NCI-H524 treated with DMSO at 0.1 percent for 48 hours (cell line): ENCODE measurements at regions not wholly inside any gene's neighbourhood (a gene's known extent, or its start where the extent isn't known, plus 50 kb on each side); places are given as distances from the start of the nearest gene placed in this dataset.

Experiments used
- DNase-seq: peaks from one replicate; lab custom pipeline; 2025; lab: John Stamatoyannopoulos, UW

DNA sequence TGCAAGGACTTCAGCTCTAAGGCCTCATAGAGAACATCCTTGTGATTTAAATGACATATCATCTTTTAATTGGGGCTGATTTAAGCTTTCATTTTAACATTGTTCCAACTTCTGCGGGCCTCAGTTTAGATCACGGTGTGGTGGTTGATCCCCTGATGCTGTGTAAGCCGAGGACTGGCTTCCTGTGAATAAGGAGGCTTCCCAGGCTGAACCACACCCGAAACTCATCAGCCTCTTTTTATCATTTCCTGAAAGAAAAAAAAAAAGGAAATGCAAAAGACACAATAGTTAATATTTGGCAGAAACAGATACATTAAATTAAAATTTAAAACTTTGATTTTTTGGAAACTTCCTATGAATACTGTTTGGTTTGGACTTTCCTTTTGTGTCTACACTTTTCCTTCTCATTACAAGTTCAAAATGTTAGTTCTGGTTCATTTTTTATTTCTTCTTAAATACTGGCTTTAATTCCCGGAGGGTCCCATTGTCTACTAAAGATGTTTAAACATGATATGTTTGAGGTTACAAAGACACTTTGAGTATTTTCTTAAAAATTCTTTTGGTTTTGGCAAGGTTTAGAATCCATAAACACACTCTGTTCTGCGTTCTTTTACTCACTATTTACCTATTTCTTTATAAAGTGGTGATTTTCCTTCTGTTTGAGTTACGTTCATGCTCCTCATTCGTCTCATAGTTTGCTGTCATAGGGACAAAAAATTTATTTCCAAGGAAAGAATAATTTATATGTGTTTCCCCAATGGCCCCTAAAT, 230.0 kb upstream of the SULF2 start:
- no peak for DNase-seq

DNA sequence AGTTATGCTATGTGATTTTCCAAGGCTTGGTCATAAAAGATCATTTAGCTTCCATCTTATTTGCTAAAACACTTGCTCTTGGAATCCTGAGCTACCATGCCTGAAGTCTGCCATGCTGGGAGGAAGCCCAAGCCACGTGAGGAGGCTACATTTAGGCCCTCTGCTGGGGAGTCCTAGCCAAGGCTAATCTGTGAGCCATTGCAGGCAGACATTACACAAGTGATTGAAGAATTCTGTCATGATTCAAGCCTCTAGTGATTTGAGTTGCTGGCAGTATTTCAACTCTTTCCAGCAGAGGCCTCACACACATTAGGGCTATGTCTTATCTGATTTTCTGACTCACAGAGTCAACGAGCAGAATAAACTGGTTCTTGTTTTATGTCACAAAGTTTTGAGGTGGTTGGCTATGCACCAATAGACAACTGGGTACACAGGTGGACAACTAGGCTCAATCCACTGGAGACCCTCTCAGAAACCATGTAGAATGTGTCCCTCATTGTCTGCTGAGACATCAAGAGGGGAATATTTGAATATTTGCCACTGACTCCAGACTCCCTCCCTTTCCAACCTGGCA, 227.2 kb upstream of the SULF2 start:
- DNase-seq = no peak

DNA sequence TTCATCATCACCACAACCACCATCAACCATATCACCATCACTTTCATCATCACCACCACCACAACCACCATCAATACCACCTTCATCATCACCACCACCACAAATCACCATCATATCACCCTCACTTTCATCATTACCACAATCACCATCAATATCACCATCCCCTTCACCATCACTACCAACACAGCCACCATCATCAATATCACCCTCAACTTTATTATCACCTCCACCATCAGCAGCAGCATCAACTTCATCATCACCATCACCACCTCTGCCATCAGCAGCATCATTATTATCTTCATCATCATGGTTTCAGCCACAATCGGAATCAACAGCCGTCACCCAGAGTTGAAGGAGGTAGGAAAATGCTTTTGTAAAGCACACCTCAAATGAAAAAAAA, 225.7 kb upstream of the SULF2 start:
- no peak for DNase-seq

DNA sequence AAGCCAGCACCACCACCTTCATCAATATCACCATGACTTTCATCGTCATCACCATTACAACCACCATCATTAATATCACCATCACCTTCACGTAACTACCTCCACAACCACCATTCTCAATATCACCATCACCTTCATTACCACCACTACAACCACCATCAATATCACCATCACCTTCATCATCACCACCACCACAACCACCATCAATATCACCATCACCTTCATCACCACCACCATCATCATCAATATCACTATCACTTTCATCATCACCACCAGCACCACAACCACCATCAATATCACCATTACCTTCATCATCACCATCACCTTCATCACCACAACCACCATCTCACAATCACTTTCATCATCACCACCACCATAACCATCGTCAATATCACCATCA, 225.3 kb upstream of the SULF2 start:
- no peak for DNase-seq

DNA sequence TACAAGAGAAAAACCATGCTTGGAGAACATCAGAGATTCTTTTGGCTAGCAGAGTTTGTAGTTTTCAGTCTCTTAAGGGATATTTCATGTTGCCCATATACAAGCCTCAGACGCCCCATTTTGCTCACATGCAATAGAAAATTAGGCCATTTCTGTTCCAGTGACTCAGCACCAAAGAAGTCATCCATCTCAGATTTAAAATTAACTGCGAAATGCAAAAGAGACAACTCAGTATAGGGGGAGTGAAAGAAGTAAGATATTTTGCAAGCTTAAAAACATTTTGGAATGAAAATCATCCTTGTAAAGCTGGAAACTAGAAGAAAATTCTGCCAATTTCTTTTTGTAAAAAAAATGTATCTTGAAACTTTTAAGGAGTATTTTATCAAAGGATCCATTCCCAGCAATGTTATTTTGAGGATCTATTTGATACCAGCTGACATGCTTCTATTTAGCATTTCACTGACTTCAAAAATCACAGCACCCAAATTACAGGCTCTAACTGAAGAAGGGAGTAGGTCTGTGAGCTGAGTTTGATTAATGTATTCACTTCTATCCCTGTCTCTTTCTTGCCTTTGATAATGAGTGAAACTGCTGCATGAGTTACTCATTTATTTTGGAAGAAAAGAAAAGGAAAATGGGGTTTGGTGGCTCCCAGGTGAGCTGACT, 223.7 kb upstream of the SULF2 start:
- no peak for DNase-seq

DNA sequence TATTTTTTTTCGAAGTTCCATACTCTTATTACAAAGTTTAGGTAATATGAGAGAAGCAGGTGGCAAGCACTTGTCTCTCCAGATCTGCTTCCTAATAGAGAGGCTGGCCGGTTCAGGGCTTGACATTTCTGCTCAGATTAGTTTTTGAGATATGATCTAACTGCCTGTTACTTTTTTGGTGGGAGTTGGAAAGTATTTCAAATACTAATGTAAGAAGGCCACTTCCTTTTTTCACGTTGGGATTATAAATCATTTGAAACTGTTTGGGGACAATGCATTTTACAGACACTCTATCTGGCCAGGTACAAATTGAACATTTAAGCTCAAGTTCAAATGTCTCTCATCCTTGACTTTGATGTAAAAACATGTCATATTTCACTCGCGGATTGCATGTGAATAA, 222.1 kb upstream of the SULF2 start:
- no peak for DNase-seq

DNA sequence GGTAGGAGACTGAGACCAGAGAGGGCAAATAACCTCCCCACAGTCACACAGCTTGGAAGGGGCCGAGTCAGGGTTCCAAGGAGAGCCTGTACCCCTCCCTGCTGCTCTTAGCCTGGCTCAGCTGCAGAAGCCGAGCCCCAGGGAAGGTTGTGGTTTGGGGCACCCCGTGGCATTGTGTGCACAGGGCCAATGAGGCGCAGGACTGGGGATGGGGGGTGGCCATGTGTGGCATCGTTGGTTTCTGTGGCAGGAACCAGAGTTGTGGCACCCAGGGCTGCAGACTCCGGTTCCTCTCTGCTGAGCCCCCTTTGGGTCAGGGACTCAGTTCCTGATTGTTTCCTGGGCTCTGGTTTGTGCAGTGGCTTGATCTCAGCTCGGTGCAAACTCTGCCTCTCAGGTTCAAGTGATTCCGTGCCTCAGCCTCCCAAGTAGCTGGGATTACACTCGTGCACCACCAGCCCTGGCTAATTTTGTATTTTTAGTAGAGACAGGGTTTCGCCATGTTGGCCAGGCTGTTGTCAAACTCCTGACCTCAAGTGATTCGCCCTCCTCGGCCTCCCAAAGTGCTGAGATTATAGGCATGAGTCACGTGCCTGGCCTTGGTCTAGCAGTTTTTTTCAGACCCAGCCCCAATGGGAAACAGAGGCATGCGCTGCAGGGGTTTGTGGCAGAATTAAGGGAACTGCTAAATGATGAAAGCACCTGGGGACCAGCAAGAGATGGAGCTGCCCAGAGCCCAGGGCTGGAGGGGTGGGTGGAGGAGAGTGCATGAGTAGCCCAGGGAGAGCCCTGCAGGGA, 221.0 kb upstream of the SULF2 start:
- no peak for DNase-seq

DNA sequence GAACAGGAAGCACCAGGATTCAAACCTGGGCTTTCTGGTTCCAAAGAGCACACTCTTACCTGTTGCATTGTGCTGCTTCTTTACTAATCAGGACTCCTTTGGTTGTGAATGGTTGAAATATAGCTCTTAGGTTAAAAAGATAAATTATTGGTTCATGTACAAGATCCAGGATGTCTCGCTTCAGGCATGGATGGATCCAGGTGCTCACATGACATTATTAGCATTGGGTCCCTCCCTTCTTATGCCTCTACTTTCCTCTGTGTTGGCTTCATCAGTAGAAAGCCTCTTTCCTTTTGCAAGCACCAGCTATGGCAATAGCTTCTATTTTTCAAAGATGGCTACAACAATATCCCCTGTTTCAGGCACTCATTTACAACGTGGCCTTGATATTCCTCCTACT, 217.7 kb upstream of the SULF2 start:
- no peak for DNase-seq

DNA sequence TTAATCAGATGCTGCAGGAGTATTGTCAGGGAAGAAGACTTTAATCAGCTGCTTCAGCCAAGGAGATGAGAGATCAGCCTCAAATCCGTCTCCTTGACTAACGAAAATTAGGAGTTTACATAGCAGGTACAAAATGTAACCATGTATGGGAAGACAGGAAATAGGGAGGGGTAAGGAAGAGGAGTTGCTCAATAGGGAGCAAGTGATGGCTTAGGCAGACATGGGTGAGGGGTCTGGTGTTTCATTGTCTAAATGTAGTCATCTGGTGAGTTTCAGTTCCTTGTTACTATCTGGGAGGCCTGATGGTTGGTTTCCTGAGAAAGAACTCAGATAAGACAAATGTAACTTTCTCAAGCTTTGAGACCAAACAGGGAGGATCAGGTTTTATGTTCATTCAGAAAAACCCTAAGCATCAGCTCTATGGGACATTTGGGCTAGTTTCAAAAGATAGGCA, 217.3 kb upstream of the SULF2 start:
- no peak for DNase-seq

DNA sequence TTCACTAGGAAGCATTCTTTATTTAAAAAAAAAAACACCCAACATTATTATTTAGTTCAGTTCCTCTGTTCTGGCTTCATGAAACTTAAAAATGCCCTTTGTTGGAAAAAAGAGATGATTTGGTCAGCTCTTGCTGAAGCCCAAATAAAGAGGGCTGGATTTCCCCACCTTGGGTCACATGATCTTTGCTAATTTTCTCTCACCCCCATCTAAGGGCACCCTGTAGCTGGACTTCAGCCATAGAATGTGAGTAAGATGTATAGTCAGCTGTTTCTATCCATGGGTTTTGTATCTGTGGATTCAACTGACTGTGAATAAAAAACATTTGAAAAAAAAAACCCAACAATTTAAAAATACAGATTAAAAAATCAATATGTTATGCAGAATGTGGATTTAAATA, 213.9 kb upstream of the SULF2 start:
- no peak for DNase-seq

DNA sequence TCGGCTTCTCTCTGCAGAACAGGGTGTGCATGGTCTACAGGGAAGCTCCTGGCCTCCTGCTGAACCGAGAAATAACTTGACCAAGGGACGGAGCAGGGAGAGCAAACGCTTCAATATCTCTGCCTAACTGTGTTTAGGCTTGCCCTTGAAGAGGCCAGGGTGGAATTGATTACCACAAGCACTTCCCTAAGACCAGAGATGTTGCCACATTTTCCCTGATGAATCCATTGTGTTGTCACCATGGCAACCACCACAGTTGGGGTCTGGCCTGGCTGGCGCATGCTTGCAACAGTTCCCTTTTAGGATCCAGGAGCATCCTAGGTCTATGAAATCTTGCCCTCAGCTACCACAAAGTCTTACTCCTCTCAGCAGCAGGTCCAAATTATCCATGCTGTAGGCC, 213.5 kb upstream of the SULF2 start:
- DNase-seq = no peak

DNA sequence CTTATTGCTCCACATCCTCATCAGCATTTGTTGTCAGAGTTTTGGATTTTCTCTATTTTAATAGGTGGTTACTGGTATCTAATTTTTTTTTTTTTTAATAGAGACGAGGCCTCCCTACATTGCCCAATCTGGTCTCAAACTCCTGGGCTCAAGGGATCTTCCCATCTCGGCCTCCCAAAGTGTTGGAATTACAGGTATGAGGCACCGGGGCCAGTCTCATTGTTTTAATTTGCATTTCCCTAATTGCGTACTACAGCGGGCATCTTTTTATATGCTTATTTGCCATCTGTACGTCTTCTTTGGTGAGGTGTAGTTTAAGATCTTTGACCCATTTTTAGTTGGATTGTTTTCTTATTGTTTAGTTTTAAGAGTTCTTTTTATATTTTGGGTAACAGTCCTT, 210.4 kb upstream of the SULF2 start:
- DNase-seq = no peak

DNA sequence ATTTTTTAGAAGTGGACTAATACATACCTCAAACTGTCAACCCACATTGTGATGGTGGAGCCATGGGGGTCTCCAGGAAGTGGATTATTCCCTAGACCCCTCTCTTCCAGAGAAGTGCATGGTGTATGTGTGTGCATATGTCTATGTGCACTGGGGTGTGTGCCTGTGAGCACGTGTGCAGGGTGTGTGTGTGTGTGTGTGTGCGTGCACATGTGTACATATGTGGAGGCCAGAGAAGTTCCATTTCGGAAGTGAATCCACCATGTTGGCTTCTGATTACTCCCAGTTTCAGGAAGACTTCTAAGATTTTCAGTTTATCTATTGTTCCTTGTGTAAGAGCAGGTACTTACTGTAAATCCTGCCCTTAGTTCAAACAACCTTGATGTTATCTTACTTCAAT, 208.5 kb upstream of the SULF2 start:
- no peak for DNase-seq

DNA sequence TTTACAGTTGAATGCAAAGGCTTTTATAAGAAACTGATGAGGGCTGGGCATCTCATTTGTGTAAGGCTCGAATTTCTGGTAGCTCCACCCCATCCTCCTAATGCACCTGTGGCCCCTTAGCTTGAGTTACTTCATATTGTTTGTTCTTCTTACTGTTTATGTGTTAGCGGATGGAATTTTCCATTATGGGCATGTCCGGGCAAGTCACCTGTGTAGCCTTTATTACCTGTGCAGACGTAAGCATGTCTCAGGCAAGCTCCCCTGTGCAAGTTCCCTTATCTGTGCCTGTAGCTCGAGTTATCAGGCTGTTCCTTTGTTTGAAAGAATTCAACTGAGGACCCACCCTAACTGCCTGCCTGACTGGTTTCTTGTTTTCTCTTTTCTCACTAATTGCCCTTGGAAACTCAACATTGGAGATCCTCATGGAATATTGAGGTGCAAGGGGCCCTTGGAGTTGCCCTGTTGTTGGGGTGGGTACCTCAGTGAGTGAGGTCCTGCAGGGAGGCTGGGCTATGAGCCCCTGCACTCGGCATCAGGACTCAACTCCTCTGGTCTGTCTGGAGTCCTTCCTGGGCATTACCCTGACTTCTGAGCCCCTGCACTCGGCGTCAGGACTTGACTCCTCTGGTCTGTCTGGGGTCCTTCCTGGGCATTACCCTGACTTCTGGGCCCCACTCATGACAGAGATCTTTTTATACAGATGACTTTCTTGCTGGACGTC, 207.9 kb upstream of the SULF2 start:
- DNase-seq = no peak

DNA sequence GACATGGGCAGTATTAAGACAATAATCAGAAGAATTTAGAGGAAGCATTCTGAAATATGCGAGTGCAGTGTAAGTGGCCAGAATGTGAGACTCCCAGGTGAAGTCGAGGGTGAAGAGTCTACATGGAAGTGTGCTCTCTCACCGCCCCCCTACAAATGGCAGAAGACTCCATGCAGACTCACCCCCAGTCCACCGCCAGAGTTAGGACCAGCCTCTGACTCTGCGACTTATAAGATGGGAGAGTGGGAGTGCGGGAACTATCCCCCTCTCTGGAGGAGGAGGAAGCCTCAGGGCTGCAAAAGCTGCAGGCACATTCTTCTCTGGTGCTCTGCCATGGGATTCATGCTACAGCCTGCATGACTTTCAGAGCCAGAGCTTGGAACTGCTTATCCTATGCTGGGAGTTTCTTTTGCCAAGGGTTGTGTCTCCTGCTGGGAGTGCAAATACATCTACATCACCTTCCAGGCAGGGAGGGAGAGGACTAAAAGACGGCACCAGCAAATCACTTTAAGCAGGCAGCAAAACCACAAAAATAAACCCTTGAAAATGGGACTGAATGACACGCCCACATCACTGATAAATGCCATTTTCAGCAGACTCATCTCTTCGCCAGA, 206.7 kb upstream of the SULF2 start:
- DNase-seq = no peak

DNA sequence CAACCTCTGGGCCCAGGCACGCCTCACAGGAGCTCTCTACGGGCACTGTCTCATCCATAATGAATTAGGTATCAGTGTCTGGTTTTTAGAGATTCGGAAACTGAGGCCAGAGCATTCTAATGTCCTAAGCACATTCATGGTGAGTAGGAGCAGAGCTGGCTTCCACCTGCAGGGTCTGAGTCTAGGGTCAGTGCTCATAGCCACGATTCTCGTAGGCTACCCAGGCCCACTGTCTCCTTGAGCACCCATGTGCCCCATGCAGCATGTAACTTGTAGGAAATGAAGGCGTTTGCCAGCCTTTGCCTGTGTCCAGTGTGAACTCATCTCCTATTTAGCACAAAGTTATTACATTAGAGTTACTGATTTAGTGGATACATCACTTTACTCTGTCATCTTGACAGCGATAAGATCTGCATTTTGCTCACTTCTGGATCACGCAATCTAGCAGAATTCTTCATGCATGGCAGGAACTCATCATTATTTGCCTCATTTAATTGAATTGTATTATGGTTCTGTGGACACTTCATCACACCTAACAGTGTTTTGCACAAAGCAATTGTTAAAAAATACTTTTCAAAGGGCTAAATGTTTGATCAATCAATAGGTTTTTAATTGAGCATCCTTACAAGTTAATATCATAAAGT, 205.3 kb upstream of the SULF2 start:
- no peak for DNase-seq

DNA sequence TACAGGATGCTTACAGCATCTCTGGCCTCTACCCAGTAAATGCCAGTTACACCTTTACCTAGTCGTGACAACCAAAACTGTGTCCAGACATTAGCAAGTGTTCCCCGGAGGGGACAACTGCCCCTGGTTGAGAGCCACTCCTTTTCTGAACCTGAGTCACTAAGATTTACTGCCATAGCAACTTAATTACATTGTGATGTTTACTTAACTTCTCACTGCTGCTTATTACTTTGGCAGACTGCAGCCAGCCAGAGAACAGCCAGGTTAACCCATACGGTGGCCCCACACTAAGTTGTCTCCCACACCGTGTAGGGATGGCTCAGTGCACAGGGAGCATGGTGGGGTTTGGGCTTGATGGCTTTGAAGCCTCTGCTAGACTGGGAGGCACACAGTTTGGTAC, 204.7 kb upstream of the SULF2 start:
- no peak for DNase-seq

DNA sequence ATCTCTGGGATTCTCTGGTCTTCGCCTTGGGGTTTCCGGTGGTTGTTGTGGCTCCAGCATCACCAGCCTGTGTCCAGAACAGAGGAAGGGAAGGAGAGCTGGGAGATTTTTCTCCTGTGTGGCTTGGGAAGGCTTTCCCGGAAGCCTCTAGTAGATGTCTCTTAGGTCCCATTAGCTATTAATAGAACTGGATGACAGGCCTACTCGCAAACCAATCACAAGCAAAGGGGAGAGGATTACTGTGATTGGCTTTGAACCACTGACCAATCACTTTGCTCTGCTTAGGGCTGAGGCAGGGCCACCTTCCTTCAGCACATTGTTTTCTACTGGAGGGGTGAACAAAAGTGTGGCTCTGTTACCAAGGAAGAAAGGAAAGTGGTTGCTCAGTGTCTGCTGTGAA, 203.4 kb upstream of the SULF2 start:
- DNase-seq = no peak

DNA sequence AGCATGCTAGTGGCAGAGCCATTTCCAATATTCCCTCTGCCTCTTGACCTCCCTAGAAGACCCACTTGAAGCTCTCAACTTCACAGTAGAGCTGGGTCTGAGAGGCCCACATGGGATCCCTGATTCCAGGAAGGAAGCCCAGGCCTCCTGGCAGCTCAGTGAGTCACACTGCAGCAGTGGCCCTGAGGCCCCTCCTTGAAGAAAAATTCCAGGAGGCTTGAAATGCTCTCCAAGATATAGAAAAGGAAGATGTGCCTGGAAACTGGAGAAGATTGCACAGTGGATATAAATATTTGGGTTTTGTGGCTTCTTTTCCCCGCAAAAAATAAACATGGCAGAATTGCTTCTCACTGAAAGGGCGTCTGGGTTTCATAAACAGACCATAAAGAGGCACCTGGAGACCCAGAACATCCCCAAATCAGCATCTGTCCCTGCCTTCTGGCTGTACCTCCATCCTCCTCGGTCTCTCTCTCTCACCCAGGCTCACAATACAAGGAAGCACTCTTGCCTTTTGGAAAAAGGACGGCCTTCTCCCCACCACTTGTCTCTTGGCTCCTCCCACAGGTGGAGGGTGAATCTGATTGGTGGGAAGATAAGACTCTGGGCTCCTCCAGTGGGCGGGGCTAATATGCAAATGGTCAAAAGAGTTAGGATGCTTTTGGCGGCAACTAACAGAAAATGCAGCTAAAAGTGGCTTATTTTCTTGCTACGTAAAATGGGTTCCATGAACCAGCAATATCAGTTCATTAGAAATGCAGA, 200.0 kb upstream of the SULF2 start:
- DNase-seq = no peak

DNA sequence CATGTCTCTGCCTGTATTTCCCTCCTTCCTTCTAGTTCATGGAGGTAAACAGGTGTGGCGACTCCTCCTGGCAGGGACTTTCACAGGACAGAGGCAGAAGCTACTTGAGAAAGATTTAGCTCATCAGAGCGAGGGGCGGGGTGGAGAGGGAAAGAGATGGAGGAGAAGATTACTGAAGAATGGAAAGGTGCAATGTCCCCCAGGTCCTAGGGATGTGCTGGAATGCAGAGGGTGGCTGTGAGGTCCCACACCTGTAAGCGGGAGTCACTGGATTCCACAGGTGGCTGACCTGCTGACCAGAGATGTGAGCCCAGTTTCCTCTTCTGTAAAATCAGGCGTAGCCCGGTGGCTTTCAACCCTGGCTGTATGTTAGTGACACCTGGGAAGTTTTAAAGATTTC, 199.2 kb upstream of the SULF2 start:
- DNase-seq = no peak
